PFSK-1 (cell line): ENCODE measurements at regions not wholly inside any gene's neighbourhood (a gene's known extent, or its start where the extent isn't known, plus 50 kb on each side); places are given as distances from the start of the nearest gene placed in this dataset.

Source experiments
- FOXP2 ChIP-seq: optimal IDR thresholded peaks from 2 replicates; pipeline ENCODE3; 2011; ENCODE audit warnings: borderline replicate concordance, control low read depth, inconsistent platforms; ENCODE audit not compliant: insufficient read depth; ENCODE audit errors: extremely low read length, extremely low read depth
- POLR2AphosphoS5 ChIP-seq: IDR thresholded peaks from 2 replicates; pipeline ENCODE4 v1.6.1; 2012; ENCODE audit warnings: low read depth, mild to moderate bottlenecking, control low read depth, low read length, moderate library complexity
- SIN3A ChIP-seq: IDR thresholded peaks from 2 replicates; pipeline ENCODE4 v1.6.1; 2012; ENCODE audit warnings: mild to moderate bottlenecking, low read length, moderate library complexity, borderline replicate concordance; ENCODE audit not compliant: insufficient read depth
- TAF1 ChIP-seq: IDR thresholded peaks from 2 replicates; pipeline ENCODE4 v1.6.1; 2012; ENCODE audit warnings: low read length, control low read depth, borderline replicate concordance; ENCODE audit not compliant: insufficient read depth
- TF ChIP-seq, protein P1 (sequence below), 2 experiments: IDR thresholded peaks; 2 replicates each; pipeline versions ENCODE4 v1.6.1 to v1.8.0; 2011 to 2012; ENCODE audit warnings: low read depth in 2 of 2, low read length in 2 of 2, control low read depth in 1 of 2, inconsistent platforms in 1 of 2, mild to moderate bottlenecking in 1 of 2, moderate library complexity in 1 of 2; ENCODE audit not compliant: insufficient read depth in 1 of 2

GRCh38 chr2:37468170-37468569 lies 123.7 kb downstream of the QPCT start:
- no peak for TF ChIP-seq POLR2AphosphoS5
- TF ChIP-seq SIN3A, result no peak
- no peak for TF ChIP-seq FOXP2
- no peak for TF ChIP-seq TAF1
- TF ChIP-seq, protein P1, sequence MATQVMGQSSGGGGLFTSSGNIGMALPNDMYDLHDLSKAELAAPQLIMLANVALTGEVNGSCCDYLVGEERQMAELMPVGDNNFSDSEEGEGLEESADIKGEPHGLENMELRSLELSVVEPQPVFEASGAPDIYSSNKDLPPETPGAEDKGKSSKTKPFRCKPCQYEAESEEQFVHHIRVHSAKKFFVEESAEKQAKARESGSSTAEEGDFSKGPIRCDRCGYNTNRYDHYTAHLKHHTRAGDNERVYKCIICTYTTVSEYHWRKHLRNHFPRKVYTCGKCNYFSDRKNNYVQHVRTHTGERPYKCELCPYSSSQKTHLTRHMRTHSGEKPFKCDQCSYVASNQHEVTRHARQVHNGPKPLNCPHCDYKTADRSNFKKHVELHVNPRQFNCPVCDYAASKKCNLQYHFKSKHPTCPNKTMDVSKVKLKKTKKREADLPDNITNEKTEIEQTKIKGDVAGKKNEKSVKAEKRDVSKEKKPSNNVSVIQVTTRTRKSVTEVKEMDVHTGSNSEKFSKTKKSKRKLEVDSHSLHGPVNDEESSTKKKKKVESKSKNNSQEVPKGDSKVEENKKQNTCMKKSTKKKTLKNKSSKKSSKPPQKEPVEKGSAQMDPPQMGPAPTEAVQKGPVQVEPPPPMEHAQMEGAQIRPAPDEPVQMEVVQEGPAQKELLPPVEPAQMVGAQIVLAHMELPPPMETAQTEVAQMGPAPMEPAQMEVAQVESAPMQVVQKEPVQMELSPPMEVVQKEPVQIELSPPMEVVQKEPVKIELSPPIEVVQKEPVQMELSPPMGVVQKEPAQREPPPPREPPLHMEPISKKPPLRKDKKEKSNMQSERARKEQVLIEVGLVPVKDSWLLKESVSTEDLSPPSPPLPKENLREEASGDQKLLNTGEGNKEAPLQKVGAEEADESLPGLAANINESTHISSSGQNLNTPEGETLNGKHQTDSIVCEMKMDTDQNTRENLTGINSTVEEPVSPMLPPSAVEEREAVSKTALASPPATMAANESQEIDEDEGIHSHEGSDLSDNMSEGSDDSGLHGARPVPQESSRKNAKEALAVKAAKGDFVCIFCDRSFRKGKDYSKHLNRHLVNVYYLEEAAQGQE (IDR thresholded peaks at IDR 0.05; ENCODE audit: insufficient read depth in 1 of 2, low read depth in 2 of 2, low read length in 2 of 2), result no peak

- TF ChIP-seq POLR2AphosphoS5, result no peak
- no peak for TF ChIP-seq SIN3A
- no peak for TF ChIP-seq FOXP2
- TF ChIP-seq, protein P1 (IDR thresholded peaks at IDR 0.05; ENCODE audit: insufficient read depth in 1 of 2, low read depth in 2 of 2, low read length in 2 of 2), result no peak
- no peak for TF ChIP-seq TAF1
Observed at GRCh38 chr2:37469126-37469525, 124.7 kb downstream of the QPCT start.

GRCh38 chr2:37471104-37471503 lies 126.7 kb downstream of the QPCT start:
- TF ChIP-seq FOXP2, result no peak
- no peak for TF ChIP-seq TAF1
- no peak for TF ChIP-seq POLR2AphosphoS5
- TF ChIP-seq, protein P1 (IDR thresholded peaks at IDR 0.05; ENCODE audit: insufficient read depth in 1 of 2, low read depth in 2 of 2, low read length in 2 of 2), result no peak
- no peak for TF ChIP-seq SIN3A

DNA sequence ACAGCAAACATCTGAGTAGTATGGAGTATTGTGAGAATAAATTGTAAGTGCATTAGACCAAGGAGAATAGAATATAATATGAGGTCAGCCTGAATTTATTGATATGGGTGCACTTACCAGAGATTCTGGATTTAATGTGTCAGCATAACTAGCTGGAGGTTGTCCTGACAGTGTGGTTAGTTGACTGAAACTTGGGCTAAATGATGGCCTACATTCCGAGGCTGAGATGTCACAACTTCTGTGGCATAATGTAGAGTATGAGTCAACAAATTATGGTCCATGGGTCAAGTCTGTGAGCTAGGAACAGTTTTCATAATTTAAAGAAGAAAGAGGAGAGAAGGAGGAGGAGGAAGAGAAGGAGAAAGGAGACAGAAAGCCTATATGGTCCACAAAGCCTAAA lies 127.6 kb downstream of the QPCT start:
- TF ChIP-seq TAF1 (no peak), POLR2AphosphoS5 (no peak), FOXP2 (no peak), SIN3A (no peak)
- TF ChIP-seq, protein P1 (IDR thresholded peaks at IDR 0.05; ENCODE audit: insufficient read depth in 1 of 2, low read depth in 2 of 2, low read length in 2 of 2), result no peak

DNA sequence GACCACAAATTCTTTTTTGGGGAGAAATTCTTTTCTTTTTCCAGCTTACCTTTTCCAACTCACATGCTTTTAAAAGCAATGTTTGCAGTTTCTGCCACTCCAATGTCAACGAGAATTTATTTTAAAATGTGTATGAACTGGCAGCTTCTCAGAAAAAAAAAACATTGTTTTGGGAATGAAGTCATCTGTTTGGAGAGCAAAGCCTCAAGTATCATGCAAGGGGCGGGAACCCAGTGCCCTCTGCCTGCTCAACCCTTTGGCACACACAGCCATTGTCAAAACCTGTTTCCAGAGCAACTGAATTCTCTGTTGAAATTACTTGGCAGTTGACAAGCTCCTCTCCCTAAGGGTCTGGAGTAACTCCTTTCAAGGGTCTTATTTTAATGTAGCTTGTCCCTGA lies 128.5 kb downstream of the QPCT start:
- TF ChIP-seq TAF1, result no peak
- TF ChIP-seq POLR2AphosphoS5, result no peak
- TF ChIP-seq FOXP2, result no peak
- TF ChIP-seq, protein P1 (IDR thresholded peaks at IDR 0.05; ENCODE audit: insufficient read depth in 1 of 2, low read depth in 2 of 2, low read length in 2 of 2), result no peak
- TF ChIP-seq SIN3A, result no peak
